ENCODE measurements at regions not wholly inside any gene's neighbourhood (a gene's known extent, or its start where the extent isn't known, plus 50 kb on each side); places are given as distances from the start of the nearest gene placed in this dataset.

- TF ChIP-seq ATF2 (tag by site-specific recombination; IDR thresholded peaks at IDR 0.05; ENCODE audit: low read depth) = no peak
- TF ChIP-seq ZFP3 (tag by site-specific recombination; IDR thresholded peaks at IDR 0.05; ENCODE audit: low read depth) = no peak
- no peak for TF ChIP-seq ZNF792 (tag by site-specific recombination; IDR thresholded peaks at IDR 0.05)
- TF ChIP-seq ZNF366 (tag by site-specific recombination; conservative IDR thresholded peaks at IDR 0.05) = no peak
- TF ChIP-seq ZNF692 (tag by site-specific recombination; IDR thresholded peaks at IDR 0.05) = no peak
- no peak for TF ChIP-seq ZNF426 (tag by site-specific recombination; IDR thresholded peaks at IDR 0.05)
- TF ChIP-seq PRDM4 (tag by site-specific recombination; IDR thresholded peaks at IDR 0.05) = no peak
- TF ChIP-seq ZNF280D (tag by site-specific recombination; IDR thresholded peaks at IDR 0.05) = no peak
Observed at GRCh38 chr14:84454114-84454513, 1075.8 kb upstream of the FLRT2 start (continued).

GRCh38 chr14:84456946-84457345 is 1073.0 kb upstream of the FLRT2 start:
- no peak overlapping the region for H3K27ac ChIP-seq (ENCODE audit: extremely low read depth, low read depth, low read length)
- H3K4me3 ChIP-seq (ENCODE audit: low read depth, low read length) = no peak overlapping the region
- no peaks in the 10 kb centered on the region for H3K36me3 ChIP-seq (ENCODE audit: control insufficient read depth in 2 of 2, insufficient read depth in 1 of 2, low read length in 2 of 2)
- no peaks in the 10 kb centered on the region for H3K9me3 ChIP-seq (ENCODE audit: control insufficient read depth, insufficient read depth, low read depth, low read length)
- H3K4me1 ChIP-seq (ENCODE audit: control insufficient read depth, insufficient read depth, low read length) = no peaks in the 10 kb centered on the region
- ChIA-PET POLR2A (no interaction called here), CTCF (no interaction called here)
- TF ChIP-seq ZNF791 (tag by site-specific recombination; IDR thresholded peaks at IDR 0.05) (no peak), GLIS1 (tag by site-specific recombination; IDR thresholded peaks at IDR 0.05) (no peak), AEBP2 (tag by site-specific recombination; IDR thresholded peaks at IDR 0.05; ENCODE audit: borderline replicate concordance) (no peak), TSHZ1 (tag by site-specific recombination; IDR thresholded peaks at IDR 0.05; ENCODE audit: borderline replicate concordance) (no peak), ZBTB7A (tag by site-specific recombination; IDR thresholded peaks at IDR 0.05; ENCODE audit: low read depth) (no peak), ZNF155 (tag by site-specific recombination; IDR thresholded peaks at IDR 0.05) (no peak), ZFHX2 (tag by site-specific recombination; conservative IDR thresholded peaks at IDR 0.05) (no peak), ZNF843 (tag by site-specific recombination; IDR thresholded peaks at IDR 0.05) (no peak), ZBTB21 (tag by site-specific recombination; IDR thresholded peaks at IDR 0.05) (no peak), EGR2 (tag by site-specific recombination; IDR thresholded peaks at IDR 0.05; ENCODE audit: low read depth) (no peak), ZNF701 (tag by site-specific recombination; IDR thresholded peaks at IDR 0.05) (no peak), ZNF146 (tag by site-specific recombination; IDR thresholded peaks at IDR 0.05) (no peak), ZNF19 (tag by site-specific recombination; IDR thresholded peaks at IDR 0.05; ENCODE audit: low read depth) (no peak), ZNF23 (tag by site-specific recombination; IDR thresholded peaks at IDR 0.05; ENCODE audit: borderline replicate concordance) (no peak), ZNF501 (tag by site-specific recombination; IDR thresholded peaks at IDR 0.05) (no peak)
